ENCODE measurements at regions not wholly inside any gene's neighbourhood (a gene's known extent, or its start where the extent isn't known, plus 50 kb on each side); places are given as distances from the start of the nearest gene placed in this dataset.
"Not testable (repeated sequence)": the region's sequence is repeated elsewhere in the genome, so short reads cannot be mapped to it uniquely, and the experiment has no call there.

- not testable (repeated sequence) for DNase-seq
Measured at GRCh38 chr16:72729552-72729951, 318.4 kb downstream of the ZFHX3 start.

- DNase-seq: no peak
Measured at GRCh38 chr16:72728516-72728915, 319.4 kb downstream of the ZFHX3 start.

GRCh38 chr16:72727565-72727964 lies 320.4 kb downstream of the ZFHX3 start:
- no peak for DNase-seq

- no peak for DNase-seq
Measured at GRCh38 chr16:72725643-72726042, 322.3 kb downstream of the ZFHX3 start.

- DNase-seq: peak in 1 of 2 donors; percentile 1
Measured at GRCh38 chr16:72723781-72724180, 324.1 kb downstream of the ZFHX3 start.

GRCh38 chr16:72722552-72722951 lies 325.4 kb downstream of the ZFHX3 start:
- DNase-seq: no peak

GRCh38 chr16:72721981-72722380 lies 325.9 kb downstream of the ZFHX3 start:
- DNase-seq: no peak

- DNase-seq: no peak
Measured at GRCh38 chr16:72715267-72715666, 332.7 kb downstream of the ZFHX3 start.

GRCh38 chr16:72711823-72712222 lies 336.1 kb downstream of the ZFHX3 start:
- DNase-seq: no peak

- no peak for DNase-seq
Measured at GRCh38 chr16:72705801-72706200, 342.1 kb downstream of the ZFHX3 start.

GRCh38 chr16:72704746-72705372 lies 343.1 kb downstream of the ZFHX3 start:
- no peak for DNase-seq

- no peak for DNase-seq
Measured at GRCh38 chr16:72689851-72690250, 358.1 kb downstream of the ZFHX3 start.

GRCh38 chr16:72680732-72681131 lies 367.2 kb downstream of the ZFHX3 start:
- no peak for DNase-seq

- DNase-seq: no peak
Measured at GRCh38 chr16:72679856-72680255, 368.1 kb downstream of the ZFHX3 start.

GRCh38 chr16:72677662-72678447 lies 370.1 kb downstream of the ZFHX3 start:
- no peak for DNase-seq

- no peak for DNase-seq
Measured at GRCh38 chr16:72673118-72673517, 374.8 kb downstream of the ZFHX3 start.

- DNase-seq: no peak
Measured at GRCh38 chr16:72666267-72666666, 381.7 kb downstream of the ZFHX3 start.

GRCh38 chr16:72665701-72666100 lies 382.2 kb downstream of the ZFHX3 start:
- no peak for DNase-seq

- peak; percentile 99 for DNase-seq
Measured at GRCh38 chr16:72664509-72665408, 383.2 kb downstream of the ZFHX3 start.

- no peak for DNase-seq
Measured at GRCh38 chr16:72664056-72664508, 383.8 kb downstream of the ZFHX3 start.

GRCh38 chr16:72658888-72659717 lies 388.8 kb downstream of the ZFHX3 start:
- DNase-seq: peak in 1 of 2 donors; percentile 9

- no peak for DNase-seq
Measured at GRCh38 chr16:72657791-72658190, 390.1 kb downstream of the ZFHX3 start.
